SU-DHL-6 (cell line): ENCODE measurements at regions not wholly inside any gene's neighbourhood (a gene's known extent, or its start where the extent isn't known, plus 50 kb on each side); places are given as distances from the start of the nearest gene placed in this dataset.

Experiments used
- EZH2phosphoT487 ChIP-seq: fragments of 200-600 bp; sonication (generic), shearing (Covaris generic); conservative IDR thresholded peaks from 2 replicates; pipeline ENCODE4 v1.6.1; 2018; ENCODE audit warnings: mild to moderate bottlenecking, antibody characterized with exemption, low read length, moderate library complexity, mixed read lengths
- TF ChIP-seq, protein P1 (sequence below): fragments of 200-600 bp; sonication (generic); IDR thresholded peaks from one replicate; pipeline ENCODE4 v1.5.1; 2017; ENCODE audit warnings: antibody characterized with exemption, mild to moderate bottlenecking, low read length, moderate library complexity; ENCODE audit not compliant: insufficient read depth, poor library complexity, severe bottlenecking

GRCh38 chr6:168386973-168387372, 54.0 kb upstream of the SMOC2 start:
- TF ChIP-seq, protein P1, sequence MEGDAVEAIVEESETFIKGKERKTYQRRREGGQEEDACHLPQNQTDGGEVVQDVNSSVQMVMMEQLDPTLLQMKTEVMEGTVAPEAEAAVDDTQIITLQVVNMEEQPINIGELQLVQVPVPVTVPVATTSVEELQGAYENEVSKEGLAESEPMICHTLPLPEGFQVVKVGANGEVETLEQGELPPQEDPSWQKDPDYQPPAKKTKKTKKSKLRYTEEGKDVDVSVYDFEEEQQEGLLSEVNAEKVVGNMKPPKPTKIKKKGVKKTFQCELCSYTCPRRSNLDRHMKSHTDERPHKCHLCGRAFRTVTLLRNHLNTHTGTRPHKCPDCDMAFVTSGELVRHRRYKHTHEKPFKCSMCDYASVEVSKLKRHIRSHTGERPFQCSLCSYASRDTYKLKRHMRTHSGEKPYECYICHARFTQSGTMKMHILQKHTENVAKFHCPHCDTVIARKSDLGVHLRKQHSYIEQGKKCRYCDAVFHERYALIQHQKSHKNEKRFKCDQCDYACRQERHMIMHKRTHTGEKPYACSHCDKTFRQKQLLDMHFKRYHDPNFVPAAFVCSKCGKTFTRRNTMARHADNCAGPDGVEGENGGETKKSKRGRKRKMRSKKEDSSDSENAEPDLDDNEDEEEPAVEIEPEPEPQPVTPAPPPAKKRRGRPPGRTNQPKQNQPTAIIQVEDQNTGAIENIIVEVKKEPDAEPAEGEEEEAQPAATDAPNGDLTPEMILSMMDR, result no peak
- no peak for TF ChIP-seq EZH2phosphoT487
